ENCODE measurements at regions not wholly inside any gene's neighbourhood (a gene's known extent, or its start where the extent isn't known, plus 50 kb on each side); places are given as distances from the start of the nearest gene placed in this dataset.
"Not testable (repeated sequence)": the region's sequence is repeated elsewhere in the genome, so short reads cannot be mapped to it uniquely, and the experiment has no call there.

- DNase-seq = no peak
These were observed 103.0 kb upstream of the NTF3 start for GRCh38 chr12:5328669-5329517.

GRCh38 chr12:5332551-5332950 is 99.4 kb upstream of the NTF3 start:
- DNase-seq = no peak

GRCh38 chr12:5333096-5333495 is 98.8 kb upstream of the NTF3 start:
- DNase-seq = no peak

DNA sequence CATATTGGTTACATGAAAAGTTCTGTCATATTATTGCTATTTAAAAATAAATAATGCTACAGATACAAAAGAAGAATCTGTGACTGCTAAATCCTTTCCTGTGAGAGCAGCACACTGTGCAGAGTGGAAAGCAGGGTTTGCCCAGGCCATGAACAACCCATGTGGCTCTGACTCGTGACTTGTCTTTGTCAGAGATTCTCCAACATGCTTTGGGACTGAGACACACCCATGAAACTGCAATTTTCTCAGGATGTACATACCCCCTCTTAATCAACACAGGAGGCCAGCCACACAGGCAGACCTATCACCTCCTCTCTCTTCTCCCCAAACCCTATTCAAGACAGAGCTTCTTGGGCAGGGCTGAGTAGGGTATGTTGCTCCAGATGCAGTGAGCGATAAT is 96.8 kb upstream of the NTF3 start:
- no peak for DNase-seq

GRCh38 chr12:5341086-5341485 is 90.8 kb upstream of the NTF3 start:
- not testable (repeated sequence) for DNase-seq

GRCh38 chr12:5343711-5344110 is 88.2 kb upstream of the NTF3 start:
- DNase-seq = no peak

DNA sequence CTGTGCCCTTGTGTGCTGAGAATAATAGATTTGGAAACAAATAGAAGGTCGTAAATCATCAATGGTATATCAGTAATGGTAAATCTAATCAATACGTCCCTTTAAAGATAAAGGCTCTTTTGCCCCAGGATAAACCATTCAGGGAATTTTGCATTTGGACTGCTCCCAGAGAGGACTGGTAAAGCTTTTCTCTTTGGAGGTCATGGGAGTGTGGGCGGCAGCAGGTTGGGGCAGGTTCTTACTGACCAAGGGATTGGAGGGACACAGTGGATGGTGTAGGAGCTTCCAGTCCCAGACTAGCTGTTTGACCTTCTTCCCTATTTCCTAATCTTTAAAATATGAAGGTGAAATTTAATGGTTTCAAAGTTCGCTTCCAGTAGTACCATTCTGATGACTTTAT is 87.8 kb upstream of the NTF3 start:
- no peak for DNase-seq

DNA sequence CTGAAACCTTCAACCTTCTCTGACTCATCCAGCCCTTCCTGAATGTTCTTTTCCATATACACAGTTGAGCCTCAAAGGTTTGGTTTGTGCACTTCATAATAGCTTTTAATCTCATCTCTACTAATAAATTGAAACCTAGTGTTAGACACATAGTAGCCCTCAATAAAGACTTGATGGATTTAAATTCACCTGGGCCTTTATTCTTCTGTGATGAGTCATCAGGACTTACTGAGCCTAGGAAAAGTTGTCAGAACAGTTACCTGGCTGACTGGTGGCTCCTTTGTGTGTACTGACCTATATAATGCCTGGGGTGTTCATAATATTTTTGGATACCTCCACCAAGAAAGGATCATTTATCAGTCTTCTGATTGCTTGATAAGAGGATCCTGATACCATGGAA is 86.4 kb upstream of the NTF3 start:
- DNase-seq = no peak

DNA sequence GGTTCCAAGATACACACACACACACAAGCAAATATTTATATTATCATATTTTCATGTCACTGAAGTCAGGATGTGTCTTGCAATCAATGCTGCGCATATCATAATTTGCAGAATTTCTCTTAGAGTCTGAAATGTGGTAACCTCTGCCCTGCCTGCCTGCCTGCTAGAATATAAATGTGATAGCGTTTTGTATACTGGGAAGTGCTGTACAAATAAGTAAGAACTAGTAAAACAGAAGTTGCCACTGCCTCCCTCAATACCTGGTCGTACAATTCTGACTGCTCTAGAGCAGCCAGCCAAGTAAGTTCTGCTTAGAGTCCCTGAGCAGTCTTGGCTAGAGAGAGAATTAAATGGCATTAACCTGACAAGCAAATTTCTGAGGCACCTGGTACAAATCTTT is 83.9 kb upstream of the NTF3 start:
- DNase-seq = no peak

- DNase-seq = no peak
These were observed 83.4 kb upstream of the NTF3 start for GRCh38 chr12:5348491-5348890.

GRCh38 chr12:5364036-5364770 is 67.7 kb upstream of the NTF3 start:
- DNase-seq = no peak

- no peak for DNase-seq
These were observed 62.6 kb upstream of the NTF3 start for GRCh38 chr12:5369298-5369697.

GRCh38 chr12:5371631-5372030 is 60.3 kb upstream of the NTF3 start:
- DNase-seq = no peak

DNA sequence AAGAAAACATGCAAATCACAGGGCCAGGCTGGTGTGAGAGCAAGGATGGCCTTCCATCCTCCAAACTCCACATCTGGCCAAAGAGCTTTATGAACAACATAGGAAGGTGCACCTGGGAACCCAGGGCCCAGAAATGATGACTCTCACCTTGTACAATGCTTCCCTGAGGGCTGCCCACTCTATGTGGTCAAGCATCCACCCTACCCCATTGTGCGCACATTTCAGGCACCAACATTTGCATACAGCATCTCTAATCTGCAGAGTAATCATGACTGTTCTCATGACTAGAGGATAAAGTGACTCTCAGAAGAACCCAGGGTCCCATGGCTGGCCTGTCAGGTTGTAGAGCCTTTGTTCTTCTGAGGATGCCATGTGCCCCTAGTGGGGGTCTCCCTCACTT is 57.2 kb upstream of the NTF3 start:
- no peak for DNase-seq

- no peak for DNase-seq
These were observed 56.2 kb upstream of the NTF3 start for GRCh38 chr12:5375547-5376295.

DNA sequence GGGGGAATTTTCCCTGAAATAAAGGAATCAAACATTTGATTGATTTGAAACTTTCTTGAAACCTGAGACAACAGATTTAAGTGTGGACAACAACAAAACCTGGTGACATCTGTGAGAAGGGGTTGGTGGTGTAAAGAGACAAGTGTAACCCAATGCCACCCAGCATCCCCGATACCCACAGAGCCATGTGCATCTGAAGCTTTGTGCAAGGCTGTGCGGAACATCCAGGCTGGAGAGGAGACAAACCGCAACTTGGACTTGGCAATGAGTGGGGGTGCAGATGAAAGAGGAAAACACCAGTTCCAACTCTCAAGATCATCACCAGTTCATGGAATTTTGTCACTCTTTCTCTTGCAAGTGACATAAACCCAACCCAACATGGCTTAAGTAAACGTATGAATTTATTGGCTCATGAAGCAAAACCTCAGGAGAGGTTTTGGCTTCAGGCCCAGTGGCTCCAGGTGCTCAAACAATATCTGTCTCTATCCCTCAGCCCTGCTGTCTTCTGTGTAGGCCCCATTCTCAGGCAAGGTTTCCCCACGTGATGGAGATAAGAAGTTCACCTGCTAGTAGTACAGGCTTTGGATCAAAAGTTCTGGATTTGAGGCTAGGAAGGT is 55.2 kb upstream of the NTF3 start:
- no peak for DNase-seq

GRCh38 chr12:5377997-5378592 is 53.8 kb upstream of the NTF3 start:
- DNase-seq = no peak

- peak; percentile 16 for DNase-seq
These were observed 52.0 kb upstream of the NTF3 start for GRCh38 chr12:5379749-5380496.
